Kidney epithelial cell (primary cell): ENCODE measurements at regions not wholly inside any gene's neighbourhood (a gene's known extent, or its start where the extent isn't known, plus 50 kb on each side); places are given as distances from the start of the nearest gene placed in this dataset.

ENCODE experiments used
- DNase-seq: peaks from one replicate; pipeline ENCODE4 v3.0.0-alpha.2; 2010; ENCODE audit warnings: low read depth
- H3K27me3 ChIP-seq: 2 replicates; pipeline ENCODE4 v1.6.0; 2011; ENCODE audit warnings: low read length; ENCODE audit not compliant: control insufficient read depth, insufficient read depth
- H3K36me3 ChIP-seq: 2 replicates; pipeline ENCODE4 v1.5.1; 2011; ENCODE audit warnings: low read length; ENCODE audit not compliant: control insufficient read depth, insufficient read depth
- H3K4me3 ChIP-seq: 2 replicates; pipeline ENCODE4 v1.5.1; 2011; ENCODE audit warnings: low read depth, mild to moderate bottlenecking, control low read depth, low read length
- TF ChIP-seq, protein P1 (sequence below): IDR thresholded peaks from 2 replicates; pipeline ENCODE4 v1.5.1; 2011; ENCODE audit warnings: mild to moderate bottlenecking, moderate library complexity, low read length, control low read depth, inconsistent platforms; ENCODE audit not compliant: insufficient read depth, poor library complexity, severe bottlenecking

DNA sequence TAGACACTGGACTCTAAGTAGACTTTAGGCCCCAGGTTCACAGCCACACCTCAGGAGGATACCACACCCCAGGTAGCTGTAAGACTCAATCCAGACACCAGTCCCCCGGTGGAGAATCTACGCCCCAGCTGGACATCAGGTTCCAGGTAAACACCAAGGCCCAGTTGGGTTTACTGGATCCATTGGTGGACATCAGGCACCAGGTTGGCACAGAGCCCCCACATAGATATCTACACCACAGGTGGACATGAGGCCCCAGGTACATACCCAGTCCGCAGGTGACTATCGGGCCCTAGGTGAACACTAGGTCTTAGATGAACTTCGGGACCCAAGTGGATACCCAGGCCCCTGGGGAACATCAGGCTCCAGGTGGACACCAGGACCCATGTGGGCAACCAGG, 58.9 kb upstream of the SEPTIN5 start:
- TF ChIP-seq, protein P1, sequence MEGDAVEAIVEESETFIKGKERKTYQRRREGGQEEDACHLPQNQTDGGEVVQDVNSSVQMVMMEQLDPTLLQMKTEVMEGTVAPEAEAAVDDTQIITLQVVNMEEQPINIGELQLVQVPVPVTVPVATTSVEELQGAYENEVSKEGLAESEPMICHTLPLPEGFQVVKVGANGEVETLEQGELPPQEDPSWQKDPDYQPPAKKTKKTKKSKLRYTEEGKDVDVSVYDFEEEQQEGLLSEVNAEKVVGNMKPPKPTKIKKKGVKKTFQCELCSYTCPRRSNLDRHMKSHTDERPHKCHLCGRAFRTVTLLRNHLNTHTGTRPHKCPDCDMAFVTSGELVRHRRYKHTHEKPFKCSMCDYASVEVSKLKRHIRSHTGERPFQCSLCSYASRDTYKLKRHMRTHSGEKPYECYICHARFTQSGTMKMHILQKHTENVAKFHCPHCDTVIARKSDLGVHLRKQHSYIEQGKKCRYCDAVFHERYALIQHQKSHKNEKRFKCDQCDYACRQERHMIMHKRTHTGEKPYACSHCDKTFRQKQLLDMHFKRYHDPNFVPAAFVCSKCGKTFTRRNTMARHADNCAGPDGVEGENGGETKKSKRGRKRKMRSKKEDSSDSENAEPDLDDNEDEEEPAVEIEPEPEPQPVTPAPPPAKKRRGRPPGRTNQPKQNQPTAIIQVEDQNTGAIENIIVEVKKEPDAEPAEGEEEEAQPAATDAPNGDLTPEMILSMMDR, result no peak
- no peaks in the 10 kb centered on the region for H3K36me3 ChIP-seq

DNA sequence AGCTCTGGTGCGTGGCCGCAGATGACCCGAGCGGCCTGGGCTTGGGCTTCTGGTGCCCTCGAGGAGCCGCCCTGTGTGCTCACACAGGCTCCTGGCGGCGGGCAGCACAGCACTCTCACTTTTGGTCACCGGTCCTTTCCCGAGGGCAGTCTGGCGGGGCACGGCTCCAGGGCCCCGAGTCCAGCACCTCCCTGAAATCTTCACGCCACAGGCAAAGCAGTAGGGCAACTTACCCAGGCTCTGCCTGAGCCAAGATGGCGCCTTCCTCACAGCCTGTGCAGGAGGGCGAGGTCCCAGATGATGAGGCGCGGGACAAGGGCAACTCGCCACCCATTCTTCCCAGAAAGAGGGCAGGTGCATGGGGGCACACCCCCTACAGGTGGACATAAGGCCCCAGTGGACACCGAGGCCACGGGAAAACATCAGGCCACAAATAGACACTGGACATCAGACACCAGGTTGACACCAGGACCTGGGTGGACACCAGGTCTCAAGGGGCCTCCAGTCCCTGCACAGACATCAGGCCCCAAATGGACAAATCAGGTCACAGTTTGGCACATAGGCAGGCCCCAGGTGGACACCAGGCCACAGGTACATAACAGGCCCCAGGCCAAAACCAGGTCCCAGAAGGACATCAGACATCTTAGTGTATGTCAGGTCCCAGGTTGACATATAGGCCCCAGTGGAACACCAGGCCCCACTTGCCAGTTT, 57.6 kb upstream of the SEPTIN5 start:
- TF ChIP-seq, protein P1, result no peak
- H3K36me3 ChIP-seq, result no peaks in the 10 kb centered on the region
- no peak for DNase-seq
- H3K4me3 ChIP-seq, result no peak overlapping the region
- H3K27me3 ChIP-seq, result peaks cover 3% of the 10 kb centered on the region

More for the DNA sequence above, 58.9 kb upstream of the SEPTIN5 start:
- DNase-seq, result no peak
- Histone ChIP-seq H3K4me3 (no peak overlapping the region), H3K27me3 (peaks cover 3% of the 10 kb centered on the region)

GRCh38 chr22:19657252-19658056, 56.8 kb upstream of the SEPTIN5 start:
- H3K36me3 ChIP-seq, result no peaks in the 10 kb centered on the region
- H3K27me3 ChIP-seq, result no peaks in the 10 kb centered on the region
- TF ChIP-seq, protein P1, result no peak
- no peak for DNase-seq
- no peak overlapping the region for H3K4me3 ChIP-seq

DNA sequence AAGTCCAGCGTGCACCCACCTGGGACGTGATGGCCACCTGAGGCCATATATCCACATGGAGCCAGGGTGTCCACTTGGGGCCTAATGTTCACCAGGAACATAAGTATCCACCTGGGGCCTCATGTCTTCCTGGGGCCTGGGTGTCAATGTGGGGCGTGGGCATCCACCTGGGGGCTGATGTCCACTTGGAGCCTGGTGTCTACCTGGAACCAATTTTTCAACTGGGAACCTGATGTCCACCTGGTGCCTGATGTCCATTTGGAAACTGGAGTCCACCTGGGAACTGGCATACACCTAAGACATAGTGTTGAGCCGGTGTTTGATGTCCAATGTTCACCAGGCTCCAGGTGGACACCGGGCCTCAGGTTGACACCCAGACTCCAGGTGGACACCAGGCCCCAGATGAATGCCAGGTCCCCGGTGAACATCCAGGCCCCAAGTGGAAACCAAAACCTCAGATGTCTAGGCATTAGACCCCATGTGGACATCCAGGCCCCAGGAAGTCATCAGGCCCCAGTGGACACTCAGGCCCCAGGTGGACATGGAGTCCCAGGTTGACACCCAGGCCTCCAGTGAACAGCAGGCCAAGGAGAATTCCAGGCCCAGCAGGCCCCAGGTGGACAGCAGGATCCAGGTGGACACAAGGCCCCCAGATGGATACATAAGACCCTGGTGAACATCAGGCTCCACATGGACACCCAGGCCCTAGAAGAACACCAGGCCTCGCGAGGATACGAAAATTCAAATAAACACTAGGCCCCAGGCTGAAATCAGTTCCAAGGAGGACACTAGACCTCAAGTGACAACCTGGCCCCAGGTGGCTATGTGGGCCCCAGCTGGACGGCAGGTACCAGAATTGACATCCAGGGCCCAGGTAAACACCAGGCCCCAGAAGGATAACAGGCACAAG, 56.0 kb upstream of the SEPTIN5 start:
- H3K36me3 ChIP-seq, result no peaks in the 10 kb centered on the region
- no peak for DNase-seq
- no peak overlapping the region for H3K4me3 ChIP-seq
- TF ChIP-seq, protein P1, result no peak
- H3K27me3 ChIP-seq, result no peaks in the 10 kb centered on the region

DNA sequence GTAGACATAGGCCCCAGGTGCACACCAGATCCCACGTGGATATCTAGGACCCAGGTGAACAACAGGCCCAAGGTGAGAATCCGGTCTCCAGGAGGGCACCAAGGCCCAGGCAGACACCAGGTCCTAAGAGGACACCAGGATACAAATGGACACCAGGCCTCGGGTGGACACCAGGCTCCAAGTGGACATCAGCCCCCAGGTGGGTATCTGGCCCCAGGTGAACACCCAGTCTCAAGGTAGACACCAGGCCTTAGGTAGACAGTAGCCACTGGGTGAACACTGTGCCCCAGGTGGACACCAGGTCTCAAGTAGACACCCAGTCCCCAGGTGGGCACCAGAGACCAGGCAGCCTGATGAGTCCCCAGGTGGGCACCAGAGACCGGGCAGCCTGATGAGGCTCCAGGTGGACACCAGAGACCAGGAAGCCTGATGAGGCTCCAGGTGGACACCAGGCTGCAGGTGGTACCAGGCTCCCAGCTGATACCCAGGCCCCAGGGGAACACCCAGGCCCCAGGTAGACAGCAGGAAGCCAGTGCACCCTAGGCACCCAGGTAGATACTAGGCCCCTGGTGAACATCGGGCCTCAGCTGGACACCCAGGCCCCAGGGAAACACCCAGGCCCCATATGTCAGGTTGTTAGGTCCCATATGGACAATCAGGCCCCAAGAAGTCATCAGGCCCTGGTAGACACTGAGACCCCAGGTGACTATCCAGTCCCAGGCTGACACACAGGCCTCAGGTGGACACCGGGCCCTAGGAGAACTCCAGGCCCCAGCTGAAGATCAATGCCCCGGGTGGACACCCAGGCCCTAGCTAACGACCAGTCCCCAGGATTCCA, 55.1 kb upstream of the SEPTIN5 start:
- Histone ChIP-seq H3K36me3 (no peaks in the 10 kb centered on the region), H3K27me3 (no peaks in the 10 kb centered on the region), H3K4me3 (no peak overlapping the region)
- no peak for DNase-seq
- TF ChIP-seq, protein P1, result no peak
